ENCODE measurements at regions not wholly inside any gene's neighbourhood (a gene's known extent, or its start where the extent isn't known, plus 50 kb on each side); places are given as distances from the start of the nearest gene placed in this dataset.

DNA sequence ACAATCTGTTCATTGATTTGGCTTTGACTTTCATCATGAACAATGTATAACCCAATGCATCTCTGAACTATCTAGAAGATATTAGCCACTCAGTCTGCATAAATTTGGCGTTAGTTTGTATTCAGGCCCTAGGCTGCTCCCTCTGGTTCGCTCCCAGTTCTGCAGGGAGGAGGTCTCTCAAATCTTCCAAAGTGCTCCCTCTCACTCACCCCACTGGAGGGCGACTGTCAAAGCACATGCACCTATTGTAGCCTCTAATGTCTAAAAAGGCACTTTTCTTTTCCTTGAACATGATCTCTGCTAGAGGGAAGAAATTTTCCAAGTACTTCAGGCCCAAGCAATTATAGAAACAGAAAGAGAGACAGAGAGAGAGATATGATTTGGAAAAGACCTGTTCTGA, 291.5 kb downstream of the TDRD15 start:
- TF ChIP-seq NFRKB (IDR thresholded peaks at IDR 0.05) (no peak), FOXA1 (IDR thresholded peaks at IDR 0.05) (no peak), SP1 (IDR thresholded peaks at IDR 0.05) (no peak), FOXM1 (IDR thresholded peaks at IDR 0.05; ENCODE audit: borderline replicate concordance) (no peak), CTBP1 (IDR thresholded peaks at IDR 0.05; ENCODE audit: borderline replicate concordance) (no peak), HDGF (IDR thresholded peaks at IDR 0.05; ENCODE audit: borderline replicate concordance) (no peak), ZNF384 (IDR thresholded peaks at IDR 0.05) (no peak), ARNT (IDR thresholded peaks at IDR 0.05) (no peak)
